Heart right ventricle (tissue), 16 donors: ENCODE measurements at regions not wholly inside any gene's neighbourhood (a gene's known extent, or its start where the extent isn't known, plus 50 kb on each side); places are given as distances from the start of the nearest gene placed in this dataset.
A peak's percentile ranks its signal among the peaks of the same experiment; 100 is the strongest.

ENCODE experiments used
- ATAC-seq, 8 donors: fragments of 200-7000 bp; cut with Tn5 transposase; one replicate each; pipeline ENCODE4 v1.9.1; 2020; ENCODE audit warnings: mild to moderate bottlenecking in 8 of 8, moderate library complexity in 8 of 8, moderate number of reproducible peaks in 1 of 8
- DNase-seq, 2 donors: peaks; one replicate each; pipeline ENCODE4 v3.0.0-alpha.2; 2020
- H3K27ac ChIP-seq, 10 donors: fragments of 200-600 bp; sonication (generic) in 2 of 10; one replicate each; pipeline versions ENCODE4 v1.5.0 to v1.8.0; 2020 to 2022; ENCODE audit warnings: mild to moderate bottlenecking in 3 of 10
- H3K27me3 ChIP-seq, 7 donors: fragments of 200-600 bp; one replicate each; pipeline ENCODE4 v1.8.0; 2021 to 2022; ENCODE audit warnings: mild to moderate bottlenecking in 2 of 7
- H3K36me3 ChIP-seq, 9 donors: fragments of 200-600 bp; sonication (generic) in 1 of 9; one replicate each; pipeline versions ENCODE4 v1.5.0 to v1.8.0; 2020 to 2022; ENCODE audit warnings: mild to moderate bottlenecking in 2 of 9
- H3K4me1 ChIP-seq, 9 donors: fragments of 200-600 bp; sonication (generic) in 1 of 9; one replicate each; pipeline versions ENCODE4 v1.5.0 to v1.8.0; 2020 to 2022; ENCODE audit warnings: mild to moderate bottlenecking in 4 of 9
- H3K4me3 ChIP-seq, 10 donors: fragments of 200-600 bp; sonication (generic) in 2 of 10; one replicate each; pipeline versions ENCODE4 v1.5.0 to v1.8.0; 2020 to 2022; ENCODE audit warnings: mild to moderate bottlenecking in 7 of 10, moderate library complexity in 2 of 10
- H3K9me3 ChIP-seq, 11 donors: fragments of 200-600 bp in 10 of 11; sonication (generic) in 2 of 11; one replicate each; pipeline versions ENCODE4 v1.5.0 to v1.8.0; 2013 to 2022; ENCODE audit warnings: mild to moderate bottlenecking in 2 of 11, control low read depth in 1 of 11, moderate library complexity in 1 of 11
- WGBS, 2 donors: extraction: QIAGEN DNeasy Blood & Tissue Kit; methylation state at CpG; one replicate each; pipeline ENCODE4 v1.1.7; 2013; ENCODE audit warnings: inconsistent platforms in 1 of 2; 5-methylcytosine and 5-hydroxymethylcytosine counted together
- intact Hi-C, 10 donors: fragments of 100-400 bp; cut with DNase I; formaldehyde crosslinking; loops; one replicate each; pipeline versions ENCODE4 v1.11.1 to v1.14.2; 2022
- TF ChIP-seq, protein P1 (sequence below), 9 donors: fragments of 200-600 bp; sonication (generic) in 2 of 9; IDR thresholded peaks; one replicate each; pipeline versions ENCODE4 v1.5.0 to v1.8.0; 2021 to 2022; ENCODE audit warnings: antibody characterized with exemption in 9 of 9, mild to moderate bottlenecking in 5 of 9, moderate library complexity in 1 of 9
- donor health status: Arrhythmogenic right ventricular cardiomyopathy.
- donor health status: ischemic (EF 13 %, LVEDD 7.1; RV severe dilation, severe dysfunction).
- donor health status: healthy with polysubstance abuse.
- donor health status: DM: no; HTN: yes; CAD: no.
- donor health status: DM: no; HTN: no; CAD: no.
- donor health status: ischemic (EF 25% LVEDD 6.9; RV normal size, moderate dysfunction).
- donor health status: ischemic (EF 25% LVEDD 5.7; RV mildly dilated, moderate dysfunction).
- donor health status: healthy.
- donor health status: DM: yes; HTN: yes; CAD: no.
- donor health status: Ischemic cardiomyopathy.
- donor health status: ischemic (EF 35%, LVEDD 5.7; RV mildly dilated, moderate dysfunction).
- donor health status: nonischemic (EF 11% LVEDD 7.7; RV severe dilation, severe dysfunction).
- donor health status: DM: yes; HTN: yes; CAD: no.
- donor health status: PGD.
- donor health status: ischemic (EF 29% LVEDD 5.4; RV normal size, mild dysfunction).
- donor health status: nonischemic (EF 23%, LVEDD 6.1; RV moderate dilation, normal function).

DNA sequence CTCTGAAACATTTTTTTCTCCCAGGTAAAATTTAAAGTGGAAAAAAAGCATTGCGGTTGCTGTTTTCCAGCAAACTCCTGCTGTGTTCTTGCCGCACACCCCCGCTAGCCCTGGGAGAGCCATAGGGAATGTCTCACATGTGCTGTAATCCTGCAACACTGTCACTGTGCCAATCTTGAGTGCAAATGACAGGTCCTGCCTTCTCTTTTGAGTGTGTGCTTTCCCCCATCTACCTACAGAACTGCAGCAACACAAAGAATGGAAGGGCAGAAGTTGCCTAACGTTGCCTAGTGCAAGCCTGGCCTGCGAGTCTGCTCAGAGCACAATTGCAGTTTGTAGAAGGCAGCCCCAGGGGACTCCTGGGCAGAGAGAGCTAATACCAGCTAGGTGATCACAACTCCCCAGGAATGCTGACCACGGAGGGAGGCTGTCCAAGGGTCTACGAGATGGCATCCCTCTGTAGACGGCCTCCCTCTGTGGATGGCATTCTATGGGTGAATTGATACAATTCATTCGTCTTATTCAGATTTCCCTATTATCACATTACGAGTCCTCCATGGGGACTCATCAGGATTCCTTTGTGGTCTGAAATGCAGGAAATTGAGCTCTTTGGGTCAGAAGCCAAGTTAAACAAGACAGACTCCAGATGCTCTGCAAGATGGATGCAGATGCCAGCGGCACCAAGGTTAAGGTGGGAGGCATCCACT lies 172.6 kb upstream of the S1PR3 start:
- DNase-seq (peak in 1 of 2 donors; percentile 36), ATAC-seq (peak in 2 of 8 donors; percentile 37 to 45)
- H3K9me3 ChIP-seq = peaks cover 0 to 15% (median 3%) of the 10 kb centered on the region in 11 donors
- intact Hi-C loops = loop anchor here in 2 of 10 donors (10.0 kb wide), 1 partner anchor 176 kb away; the partner anchor contains the start of gene S1PR3 (in 2 of the 2)
- peaks cover 3 to 46% (median 20%) of the 10 kb centered on the region in 9 donors for H3K4me1 ChIP-seq
- H3K27ac ChIP-seq = peak overlapping the region in 1 of 10 donors; percentile 22
- 34 to 39% methylated on average over 11 of the region's 11 CpGs for WGBS, 2 donors
- TF ChIP-seq, protein P1, sequence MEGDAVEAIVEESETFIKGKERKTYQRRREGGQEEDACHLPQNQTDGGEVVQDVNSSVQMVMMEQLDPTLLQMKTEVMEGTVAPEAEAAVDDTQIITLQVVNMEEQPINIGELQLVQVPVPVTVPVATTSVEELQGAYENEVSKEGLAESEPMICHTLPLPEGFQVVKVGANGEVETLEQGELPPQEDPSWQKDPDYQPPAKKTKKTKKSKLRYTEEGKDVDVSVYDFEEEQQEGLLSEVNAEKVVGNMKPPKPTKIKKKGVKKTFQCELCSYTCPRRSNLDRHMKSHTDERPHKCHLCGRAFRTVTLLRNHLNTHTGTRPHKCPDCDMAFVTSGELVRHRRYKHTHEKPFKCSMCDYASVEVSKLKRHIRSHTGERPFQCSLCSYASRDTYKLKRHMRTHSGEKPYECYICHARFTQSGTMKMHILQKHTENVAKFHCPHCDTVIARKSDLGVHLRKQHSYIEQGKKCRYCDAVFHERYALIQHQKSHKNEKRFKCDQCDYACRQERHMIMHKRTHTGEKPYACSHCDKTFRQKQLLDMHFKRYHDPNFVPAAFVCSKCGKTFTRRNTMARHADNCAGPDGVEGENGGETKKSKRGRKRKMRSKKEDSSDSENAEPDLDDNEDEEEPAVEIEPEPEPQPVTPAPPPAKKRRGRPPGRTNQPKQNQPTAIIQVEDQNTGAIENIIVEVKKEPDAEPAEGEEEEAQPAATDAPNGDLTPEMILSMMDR (IDR thresholded peaks at IDR 0.05) = no peak
- H3K4me3 ChIP-seq = no peak overlapping the region
- H3K27me3 ChIP-seq = peaks cover 0 to 56% (median 0%) of the 10 kb centered on the region in 7 donors
- no peaks in the 10 kb centered on the region for H3K36me3 ChIP-seq

- Histone ChIP-seq H3K4me3 (no peak overlapping the region), H3K36me3 (no peaks in the 10 kb centered on the region), H3K27me3 (peaks cover 0 to 62% (median 0%) of the 10 kb centered on the region in 7 donors), H3K9me3 (peaks cover 0 to 15% (median 3%) of the 10 kb centered on the region in 11 donors), H3K27ac (no peak overlapping the region), H3K4me1 (peaks cover 3 to 37% (median 16%) of the 10 kb centered on the region in 9 donors)
- 92 to 96% methylated on average over 2 of the region's 2 CpGs for WGBS, 2 donors
- TF ChIP-seq, protein P1 (IDR thresholded peaks at IDR 0.05) = no peak
- DNase-seq (no peak), ATAC-seq (no peak)
- intact Hi-C loops = loop anchor here in 2 of 10 donors (10.0 kb wide), 1 partner anchor 175 kb away; the partner anchor contains the start of gene S1PR3 (in 2 of the 2)
These were observed 171.8 kb upstream of the S1PR3 start for GRCh38 chr9:88819476-88819875.

GRCh38 chr9:88820055-88820454 lies 171.2 kb upstream of the S1PR3 start:
- Histone ChIP-seq H3K4me1 (peaks cover 2 to 32% (median 12%) of the 10 kb centered on the region in 9 donors), H3K27ac (no peak overlapping the region), H3K4me3 (no peak overlapping the region), H3K36me3 (no peaks in the 10 kb centered on the region), H3K9me3 (peaks cover 0 to 15% (median 3%) of the 10 kb centered on the region in 11 donors), H3K27me3 (peaks cover 0 to 61% (median 0%) of the 10 kb centered on the region in 7 donors)
- WGBS, 2 donors = 57 to 69% methylated on average over 2 of the region's 2 CpGs
- ATAC-seq = peak in 3 of 8 donors; percentile 33 to 83 (median 36)
- DNase-seq = no peak
- TF ChIP-seq, protein P1 (IDR thresholded peaks at IDR 0.05) = no peak
- intact Hi-C loops = loop anchor here in 1 of 10 donors (10.0 kb wide), 1 partner anchor 175 kb away; the partner anchor contains the start of gene S1PR3

DNA sequence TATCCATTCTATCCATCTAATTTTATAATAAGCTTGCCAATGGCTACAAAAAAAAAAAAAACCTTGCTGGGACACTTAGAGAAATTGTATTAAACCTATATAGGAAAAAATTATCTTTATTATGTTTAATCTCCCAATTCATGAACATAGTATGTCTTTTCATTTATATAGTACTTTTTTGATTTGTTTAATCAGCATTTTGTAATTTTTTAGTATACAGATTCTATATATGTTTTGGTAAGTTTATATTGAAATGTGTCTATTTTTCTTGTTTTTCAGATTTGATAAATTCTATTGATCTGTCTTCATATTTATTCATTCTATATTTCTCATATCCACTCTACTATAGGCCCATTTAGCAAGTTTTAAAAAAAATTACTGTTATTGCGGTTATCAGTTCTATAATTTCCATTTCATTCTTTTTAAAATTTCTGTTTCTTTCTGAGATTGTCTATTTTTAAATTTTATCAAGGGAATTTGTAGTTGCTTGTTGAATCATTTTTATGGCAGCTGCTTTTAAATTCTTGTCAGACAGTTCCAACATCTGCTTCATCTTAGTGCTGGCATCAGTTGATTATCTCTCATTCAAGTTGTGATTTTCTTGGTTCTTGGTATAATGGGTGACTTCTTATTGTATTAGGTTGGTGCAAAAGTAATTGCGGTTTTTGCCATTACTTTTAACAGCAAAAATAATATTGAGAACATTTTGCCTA lies 170.1 kb upstream of the S1PR3 start:
- TF ChIP-seq, protein P1 (IDR thresholded peaks at IDR 0.05) = no peak
- ATAC-seq = no peak

More for the DNA sequence above, 170.1 kb upstream of the S1PR3 start:
- intact Hi-C loops = loop anchor here in 1 of 10 donors (10.0 kb wide), 1 partner anchor 174 kb away; the partner anchor contains the start of gene S1PR3
- Histone ChIP-seq H3K4me1 (peaks cover 0 to 22% (median 12%) of the 10 kb centered on the region in 9 donors), H3K4me3 (no peak overlapping the region), H3K36me3 (no peaks in the 10 kb centered on the region), H3K9me3 (peaks cover 0 to 15% (median 3%) of the 10 kb centered on the region in 11 donors), H3K27me3 (peaks cover 0 to 62% (median 0%) of the 10 kb centered on the region in 7 donors), H3K27ac (no peak overlapping the region)
- DNase-seq = no peak
- 91 to 92% methylated on average over 2 of the region's 2 CpGs for WGBS, 2 donors
